ENCODE measurements at regions not wholly inside any gene's neighbourhood (a gene's known extent, or its start where the extent isn't known, plus 50 kb on each side); places are given as distances from the start of the nearest gene placed in this dataset.

GRCh38 chr20:12414446-12415274, 497.0 kb downstream of the BTBD3 start:
- H3K4me3 ChIP-seq (ENCODE audit: low read depth, low read length), result no peak overlapping the region
- no peak for DNase-seq (ENCODE audit: low read depth)
- no peak for TF ChIP-seq CTCF (IDR thresholded peaks at IDR 0.05; ENCODE audit: insufficient read depth, low read depth, low read length, missing control alignments)

GRCh38 chr20:12416281-12416680, 498.6 kb downstream of the BTBD3 start:
- no peak for TF ChIP-seq CTCF (IDR thresholded peaks at IDR 0.05; ENCODE audit: insufficient read depth, low read depth, low read length, missing control alignments)
- no peak overlapping the region for H3K4me3 ChIP-seq (ENCODE audit: low read depth, low read length)
- no peak for DNase-seq (ENCODE audit: low read depth)

GRCh38 chr20:12433724-12434123, 516.0 kb downstream of the BTBD3 start:
- H3K4me3 ChIP-seq (ENCODE audit: low read depth, low read length), result no peak overlapping the region
- no peak for DNase-seq (ENCODE audit: low read depth)
- no peak for TF ChIP-seq CTCF (IDR thresholded peaks at IDR 0.05; ENCODE audit: insufficient read depth, low read depth, low read length, missing control alignments)

GRCh38 chr20:12434672-12435071, 517.0 kb downstream of the BTBD3 start:
- no peak for TF ChIP-seq CTCF (IDR thresholded peaks at IDR 0.05; ENCODE audit: insufficient read depth, low read depth, low read length, missing control alignments)
- DNase-seq (ENCODE audit: low read depth), result no peak
- H3K4me3 ChIP-seq (ENCODE audit: low read depth, low read length), result no peak overlapping the region

GRCh38 chr20:12435268-12435667, 517.6 kb downstream of the BTBD3 start:
- H3K4me3 ChIP-seq (ENCODE audit: low read depth, low read length), result no peak overlapping the region
- DNase-seq (ENCODE audit: low read depth), result no peak
- TF ChIP-seq CTCF (IDR thresholded peaks at IDR 0.05; ENCODE audit: insufficient read depth, low read depth, low read length, missing control alignments), result no peak

GRCh38 chr20:12453711-12454110, 536.0 kb downstream of the BTBD3 start:
- H3K4me3 ChIP-seq (ENCODE audit: low read depth, low read length), result no peak overlapping the region
- TF ChIP-seq CTCF (IDR thresholded peaks at IDR 0.05; ENCODE audit: insufficient read depth, low read depth, low read length, missing control alignments), result no peak
- DNase-seq (ENCODE audit: low read depth), result no peak

- H3K4me3 ChIP-seq (ENCODE audit: low read depth, low read length), result no peak overlapping the region
- TF ChIP-seq CTCF (IDR thresholded peaks at IDR 0.05; ENCODE audit: insufficient read depth, low read depth, low read length, missing control alignments), result no peak
- DNase-seq (ENCODE audit: low read depth), result no peak
Measured at GRCh38 chr20:12455148-12455547, 537.5 kb downstream of the BTBD3 start.
